Loucy (cell line): ENCODE measurements at regions not wholly inside any gene's neighbourhood (a gene's known extent, or its start where the extent isn't known, plus 50 kb on each side); places are given as distances from the start of the nearest gene placed in this dataset.

Source experiments
- EZH2phosphoT487 ChIP-seq: fragments of 200-600 bp; IDR thresholded peaks from 2 replicates; pipeline ENCODE4 v1.6.1; 2018; ENCODE audit warnings: antibody characterized with exemption, mild to moderate bottlenecking, moderate library complexity, borderline replicate concordance
- TF ChIP-seq, protein P1 (sequence below): fragments of 200-600 bp; sonication (generic); conservative IDR thresholded peaks from 2 replicates; pipeline ENCODE4 v1.5.1; 2014; ENCODE audit warnings: mild to moderate bottlenecking, antibody characterized with exemption, low read length

GRCh38 chr2:146952696-146953095, 892.1 kb upstream of the ACVR2A start:
- TF ChIP-seq, protein P1, sequence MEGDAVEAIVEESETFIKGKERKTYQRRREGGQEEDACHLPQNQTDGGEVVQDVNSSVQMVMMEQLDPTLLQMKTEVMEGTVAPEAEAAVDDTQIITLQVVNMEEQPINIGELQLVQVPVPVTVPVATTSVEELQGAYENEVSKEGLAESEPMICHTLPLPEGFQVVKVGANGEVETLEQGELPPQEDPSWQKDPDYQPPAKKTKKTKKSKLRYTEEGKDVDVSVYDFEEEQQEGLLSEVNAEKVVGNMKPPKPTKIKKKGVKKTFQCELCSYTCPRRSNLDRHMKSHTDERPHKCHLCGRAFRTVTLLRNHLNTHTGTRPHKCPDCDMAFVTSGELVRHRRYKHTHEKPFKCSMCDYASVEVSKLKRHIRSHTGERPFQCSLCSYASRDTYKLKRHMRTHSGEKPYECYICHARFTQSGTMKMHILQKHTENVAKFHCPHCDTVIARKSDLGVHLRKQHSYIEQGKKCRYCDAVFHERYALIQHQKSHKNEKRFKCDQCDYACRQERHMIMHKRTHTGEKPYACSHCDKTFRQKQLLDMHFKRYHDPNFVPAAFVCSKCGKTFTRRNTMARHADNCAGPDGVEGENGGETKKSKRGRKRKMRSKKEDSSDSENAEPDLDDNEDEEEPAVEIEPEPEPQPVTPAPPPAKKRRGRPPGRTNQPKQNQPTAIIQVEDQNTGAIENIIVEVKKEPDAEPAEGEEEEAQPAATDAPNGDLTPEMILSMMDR: no peak
- no peak for TF ChIP-seq EZH2phosphoT487
